Stimulated activated effector memory CD8-positive, alpha-beta T cell treated with anti-CD3 and anti-CD28 coated beads, Interleukin-12 subunit alpha, Interleukin-12 subunit beta, amount 100 ng/mL, for 72 hours (primary cell): ENCODE measurements at regions not wholly inside any gene's neighbourhood (a gene's known extent, or its start where the extent isn't known, plus 50 kb on each side); places are given as distances from the start of the nearest gene placed in this dataset.

Experiments
- ATAC-seq: fragments of 150-1000 bp; cut with Tn5 transposase; 2 replicates; pipeline ENCODE4 v1.10.0; 2021
- DNase-seq, 2 donors: peaks; one replicate each; pipeline ENCODE4 v3.0.0; 2021 to 2022; ENCODE audit warnings: low spot score in 2 of 2
- H3K27ac Mint-ChIP-seq: one replicate; pipeline ENCODE4 v1.8.0; 2022; ENCODE audit warnings: mild to moderate bottlenecking, mixed read lengths
- H3K36me3 Mint-ChIP-seq: one replicate; pipeline ENCODE4 v1.8.0; 2022; ENCODE audit warnings: mild to moderate bottlenecking, mixed read lengths
- H3K4me1 Mint-ChIP-seq: one replicate; pipeline ENCODE4 v1.8.0; 2022; ENCODE audit warnings: mixed read lengths
- H3K4me3 Mint-ChIP-seq: one replicate; pipeline ENCODE4 v1.8.0; 2022; ENCODE audit warnings: mild to moderate bottlenecking, mixed read lengths
- H3K9me3 Mint-ChIP-seq: one replicate; pipeline ENCODE4 v1.8.0; 2022; ENCODE audit warnings: mixed read lengths

DNA sequence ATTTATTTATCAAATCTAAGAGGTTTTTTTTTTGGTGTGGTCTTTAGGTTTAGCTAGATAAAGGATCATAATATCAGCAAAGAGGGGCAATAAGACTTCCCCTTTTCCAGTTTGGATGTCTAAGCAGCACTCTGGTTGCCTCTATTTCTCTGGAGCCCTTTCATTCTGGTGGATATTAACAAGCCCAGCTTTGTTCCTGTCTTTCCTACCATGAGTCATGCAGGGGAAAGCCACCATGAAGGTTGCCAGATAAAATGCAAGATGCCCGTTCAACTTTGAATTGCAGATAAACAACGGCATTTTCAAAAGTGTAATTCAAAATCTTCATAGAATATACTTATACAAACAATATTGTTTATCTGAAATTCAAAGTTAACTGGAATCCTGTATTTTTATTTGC, 143.6 kb downstream of the ADAMTS15 start:
- H3K27ac Mint-ChIP-seq, result no peak overlapping the region
- H3K36me3 Mint-ChIP-seq, result no peaks in the 10 kb centered on the region
- no peaks in the 10 kb centered on the region for H3K9me3 Mint-ChIP-seq
- ATAC-seq, result no peak
- no peak for DNase-seq
- H3K4me3 Mint-ChIP-seq, result no peak overlapping the region
- no peaks in the 10 kb centered on the region for H3K4me1 Mint-ChIP-seq

GRCh38 chr11:130593064-130593463, 144.6 kb downstream of the ADAMTS15 start:
- Mint-ChIP-seq H3K27ac (no peak overlapping the region), H3K4me3 (no peak overlapping the region), H3K36me3 (no peaks in the 10 kb centered on the region), H3K9me3 (no peaks in the 10 kb centered on the region), H3K4me1 (no peaks in the 10 kb centered on the region)
- no peak for DNase-seq
- ATAC-seq, result no peak

DNA sequence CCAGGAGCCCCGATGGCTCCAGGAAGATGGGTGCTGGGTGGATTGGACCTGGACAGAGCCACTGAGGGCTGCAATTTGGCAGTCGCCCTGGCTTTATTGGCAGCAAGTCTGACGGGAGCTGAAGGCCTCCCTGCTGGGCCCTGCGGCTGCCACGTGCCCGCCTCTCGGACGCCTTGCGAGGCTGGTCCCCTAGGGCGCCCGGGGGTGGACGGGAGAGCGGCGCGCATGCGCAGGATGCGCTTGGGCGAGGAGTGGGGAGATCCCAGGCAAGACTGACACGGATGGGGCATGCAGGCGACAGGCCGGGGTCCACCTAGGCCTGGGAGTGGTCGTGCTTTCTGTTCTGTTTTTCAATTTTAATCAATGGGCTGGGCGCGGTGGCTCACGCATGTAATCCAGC, 150.0 kb downstream of the ADAMTS15 start:
- Mint-ChIP-seq H3K27ac (no peak overlapping the region), H3K36me3 (no peaks in the 10 kb centered on the region), H3K4me1 (no peaks in the 10 kb centered on the region), H3K4me3 (no peak overlapping the region), H3K9me3 (no peaks in the 10 kb centered on the region)
- DNase-seq (no peak), ATAC-seq (no peak)

DNA sequence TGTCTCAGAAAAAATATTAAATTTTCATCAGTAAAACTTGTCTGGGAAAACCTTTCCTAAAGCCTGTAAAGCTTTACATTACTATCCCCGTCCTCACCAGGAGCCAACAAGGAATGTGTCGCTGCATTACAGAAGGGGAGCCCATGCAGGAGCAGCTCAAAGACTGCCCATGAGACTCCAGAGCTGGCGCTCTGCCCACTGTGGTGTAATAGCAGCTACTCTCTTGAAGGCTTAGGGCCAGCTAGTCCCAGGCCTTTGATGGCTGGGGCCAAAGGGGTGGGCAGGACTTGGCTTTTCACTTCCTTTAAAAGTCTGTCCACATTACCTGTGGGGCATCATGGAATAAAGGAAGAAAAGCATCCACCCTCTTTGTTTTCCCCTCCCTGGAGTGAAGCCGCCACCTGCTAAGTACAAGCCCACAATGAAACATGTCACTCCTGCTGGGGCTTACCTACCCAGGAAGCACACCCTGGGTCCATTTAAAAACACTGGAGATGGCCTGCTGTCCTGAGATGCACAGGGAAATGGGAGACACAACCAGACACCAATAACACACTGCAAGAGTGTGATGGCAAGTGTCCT, 150.7 kb downstream of the ADAMTS15 start:
- Mint-ChIP-seq H3K4me3 (no peak overlapping the region), H3K9me3 (no peaks in the 10 kb centered on the region), H3K27ac (no peak overlapping the region), H3K4me1 (no peaks in the 10 kb centered on the region), H3K36me3 (no peaks in the 10 kb centered on the region)
- DNase-seq (no peak), ATAC-seq (no peak)

GRCh38 chr11:130600139-130600538, 151.7 kb downstream of the ADAMTS15 start:
- no peak overlapping the region for H3K27ac Mint-ChIP-seq
- no peak for DNase-seq
- no peaks in the 10 kb centered on the region for H3K9me3 Mint-ChIP-seq
- H3K36me3 Mint-ChIP-seq, result no peaks in the 10 kb centered on the region
- no peak for ATAC-seq
- no peak overlapping the region for H3K4me3 Mint-ChIP-seq
- H3K4me1 Mint-ChIP-seq, result no peaks in the 10 kb centered on the region

DNA sequence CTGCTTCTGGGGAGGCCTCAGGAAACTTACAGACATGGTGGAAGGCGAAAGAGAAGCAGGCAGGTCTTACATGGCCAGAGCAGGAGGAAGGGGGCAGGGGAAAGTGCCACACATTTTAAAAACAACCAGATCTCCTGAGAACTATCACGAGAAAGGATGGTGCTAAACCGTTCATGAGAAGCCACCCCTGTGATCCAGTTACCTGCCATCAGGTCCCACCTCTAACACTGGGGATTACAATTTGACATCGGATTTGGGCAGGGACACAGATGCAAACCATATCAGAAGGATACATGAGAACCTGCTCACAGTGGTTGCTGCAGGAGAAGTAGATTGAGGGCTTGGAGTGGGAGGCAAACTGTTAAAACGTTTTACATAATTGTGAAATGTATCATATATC, 152.2 kb downstream of the ADAMTS15 start:
- H3K4me1 Mint-ChIP-seq, result no peaks in the 10 kb centered on the region
- DNase-seq, result no peak
- ATAC-seq, result no peak
- H3K27ac Mint-ChIP-seq, result no peak overlapping the region
- no peaks in the 10 kb centered on the region for H3K36me3 Mint-ChIP-seq
- H3K9me3 Mint-ChIP-seq, result no peaks in the 10 kb centered on the region
- H3K4me3 Mint-ChIP-seq, result no peak overlapping the region

GRCh38 chr11:130601141-130601540, 152.7 kb downstream of the ADAMTS15 start:
- DNase-seq, result no peak
- ATAC-seq, result no peak
- Mint-ChIP-seq H3K36me3 (no peaks in the 10 kb centered on the region), H3K9me3 (no peaks in the 10 kb centered on the region), H3K4me3 (no peak overlapping the region), H3K27ac (no peak overlapping the region), H3K4me1 (no peaks in the 10 kb centered on the region)

DNA sequence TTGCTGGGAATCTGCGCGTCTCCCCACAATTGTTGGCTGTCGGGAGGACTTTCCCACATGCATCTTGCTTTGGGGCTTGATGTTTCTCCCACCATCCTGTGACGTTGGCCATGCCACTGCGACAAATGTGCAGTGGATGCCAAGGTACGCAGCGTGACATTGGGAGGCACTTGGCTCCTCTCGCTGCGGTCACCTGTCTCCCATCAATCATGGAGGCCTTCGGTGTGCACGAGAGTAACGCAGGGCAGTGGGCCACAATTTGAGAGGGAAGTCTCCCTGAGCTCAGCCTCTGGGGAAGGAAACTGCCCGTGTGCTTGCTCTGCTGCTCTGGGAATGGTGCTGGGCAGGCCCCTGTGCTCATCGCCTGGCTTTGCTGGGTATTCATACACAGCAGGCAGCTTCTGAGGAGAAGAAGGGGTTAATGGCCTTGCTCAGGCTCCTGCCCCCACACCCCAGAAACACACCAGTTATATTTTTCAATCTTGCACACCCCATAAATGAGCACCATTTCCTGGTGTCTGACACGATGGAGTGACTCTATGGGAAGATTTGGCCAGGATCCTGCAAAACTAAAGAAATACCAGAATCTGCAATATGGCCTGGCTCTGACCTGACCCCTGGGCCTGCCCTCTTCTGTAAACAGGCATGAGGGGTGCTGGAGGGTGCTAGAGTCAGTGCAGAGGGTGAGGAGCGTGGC, 153.5 kb downstream of the ADAMTS15 start:
- DNase-seq (no peak), ATAC-seq (no peak)
- H3K9me3 Mint-ChIP-seq, result no peaks in the 10 kb centered on the region
- H3K4me3 Mint-ChIP-seq, result no peak overlapping the region
- H3K4me1 Mint-ChIP-seq, result no peaks in the 10 kb centered on the region
- no peaks in the 10 kb centered on the region for H3K36me3 Mint-ChIP-seq
- H3K27ac Mint-ChIP-seq, result no peak overlapping the region

- H3K4me3 Mint-ChIP-seq, result no peak overlapping the region
- no peak overlapping the region for H3K27ac Mint-ChIP-seq
- no peaks in the 10 kb centered on the region for H3K9me3 Mint-ChIP-seq
- no peaks in the 10 kb centered on the region for H3K4me1 Mint-ChIP-seq
- no peak for ATAC-seq
- no peaks in the 10 kb centered on the region for H3K36me3 Mint-ChIP-seq
- DNase-seq, result no peak
Observed at GRCh38 chr11:130602641-130603334, 154.3 kb downstream of the ADAMTS15 start.

DNA sequence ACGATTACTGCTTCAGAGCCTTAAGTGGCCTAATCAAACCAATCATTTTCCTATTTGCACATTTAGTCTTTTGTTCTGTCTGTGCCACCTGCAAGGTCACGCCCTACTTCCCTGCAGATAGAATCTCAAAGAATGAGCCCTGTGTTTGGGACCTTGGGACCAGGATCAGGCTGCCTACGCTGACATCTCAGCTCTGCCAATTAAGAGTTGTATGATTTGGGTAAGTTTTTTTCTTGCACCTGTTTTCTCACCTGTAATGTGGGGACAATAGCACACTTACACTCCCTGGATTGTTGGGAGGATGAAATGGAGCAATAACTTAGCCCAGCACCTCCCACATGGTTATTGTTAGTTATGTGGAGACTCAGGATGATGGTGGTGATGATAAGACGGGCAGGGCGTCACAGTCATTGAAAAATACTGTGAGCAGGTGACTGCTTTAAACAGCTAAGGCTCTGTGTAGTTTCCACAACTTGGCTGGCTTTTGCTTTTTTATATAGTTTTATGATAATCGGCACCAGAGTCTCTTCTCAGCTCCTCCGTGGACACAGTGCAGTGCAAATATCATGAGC, 155.0 kb downstream of the ADAMTS15 start:
- DNase-seq (no peak), ATAC-seq (no peak)
- Mint-ChIP-seq H3K4me1 (no peaks in the 10 kb centered on the region), H3K36me3 (no peaks in the 10 kb centered on the region), H3K9me3 (no peaks in the 10 kb centered on the region), H3K4me3 (no peak overlapping the region), H3K27ac (no peak overlapping the region)

GRCh38 chr11:130604606-130605005, 156.2 kb downstream of the ADAMTS15 start:
- Mint-ChIP-seq H3K36me3 (no peaks in the 10 kb centered on the region), H3K4me1 (no peaks in the 10 kb centered on the region), H3K4me3 (no peak overlapping the region), H3K27ac (no peak overlapping the region), H3K9me3 (no peaks in the 10 kb centered on the region)
- ATAC-seq (no peak), DNase-seq (no peak)

DNA sequence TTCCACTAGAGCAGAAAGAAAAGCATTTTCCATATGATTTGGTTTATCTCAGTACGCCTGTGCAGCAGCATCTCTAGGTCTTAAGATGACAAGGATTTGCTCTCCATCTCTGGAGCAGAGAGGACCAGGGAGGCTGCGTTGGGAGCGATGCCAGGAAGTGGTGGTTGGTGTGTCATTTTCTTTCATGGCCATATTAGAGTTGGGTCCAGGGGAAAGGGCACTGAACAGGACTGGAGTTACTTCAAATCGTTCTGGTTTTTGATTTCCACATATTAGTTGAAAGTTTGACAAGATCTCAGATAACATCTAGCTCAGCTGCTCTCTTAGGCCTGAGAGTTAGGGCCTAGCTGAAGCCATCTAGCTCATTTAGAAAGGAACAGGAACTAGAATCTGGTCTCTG, 157.7 kb downstream of the ADAMTS15 start:
- Mint-ChIP-seq H3K4me1 (no peaks in the 10 kb centered on the region), H3K9me3 (no peaks in the 10 kb centered on the region), H3K27ac (no peak overlapping the region), H3K4me3 (no peak overlapping the region), H3K36me3 (no peaks in the 10 kb centered on the region)
- DNase-seq, result no peak
- ATAC-seq, result no peak

DNA sequence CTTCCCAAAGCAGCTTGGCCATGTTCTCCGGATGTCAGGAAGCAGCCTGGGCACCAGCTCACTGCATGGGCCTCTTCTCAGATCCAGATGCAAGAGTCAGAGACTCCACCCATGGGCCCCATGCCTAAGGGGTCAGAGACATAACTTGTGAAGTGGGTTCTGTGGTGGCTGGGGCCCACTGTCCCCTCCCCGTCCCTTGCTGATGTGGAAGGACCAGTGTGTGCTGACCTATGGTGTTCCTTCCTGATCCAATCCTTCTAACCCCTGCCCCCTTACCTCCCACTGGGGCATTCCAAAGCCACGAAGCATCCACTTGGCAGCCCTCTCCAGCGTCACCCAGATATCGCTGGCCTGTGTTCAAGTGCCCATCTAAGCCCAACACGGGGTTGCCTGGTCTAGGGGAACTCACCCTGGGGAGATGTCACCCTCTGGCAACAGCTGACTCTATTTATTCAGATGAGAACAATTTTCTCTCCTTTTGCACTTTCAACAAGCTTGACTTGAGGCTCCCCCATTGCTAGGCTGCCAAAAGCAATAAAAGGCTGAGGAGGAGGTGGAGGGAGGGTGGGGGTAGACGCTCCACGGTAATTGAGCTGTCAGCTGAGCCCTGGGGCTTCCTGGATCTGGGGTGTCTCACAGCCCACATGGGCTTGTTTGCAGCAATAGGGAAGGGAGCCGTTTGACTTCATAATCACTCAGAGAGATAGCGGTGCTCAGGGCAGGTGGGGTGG, 158.5 kb downstream of the ADAMTS15 start:
- ATAC-seq (no peak), DNase-seq (no peak)
- no peaks in the 10 kb centered on the region for H3K4me1 Mint-ChIP-seq
- H3K4me3 Mint-ChIP-seq, result no peak overlapping the region
- no peak overlapping the region for H3K27ac Mint-ChIP-seq
- H3K9me3 Mint-ChIP-seq, result no peaks in the 10 kb centered on the region
- H3K36me3 Mint-ChIP-seq, result no peaks in the 10 kb centered on the region

- H3K4me1 Mint-ChIP-seq, result no peaks in the 10 kb centered on the region
- H3K27ac Mint-ChIP-seq, result no peak overlapping the region
- ATAC-seq (no peak), DNase-seq (no peak)
- H3K9me3 Mint-ChIP-seq, result no peaks in the 10 kb centered on the region
- H3K4me3 Mint-ChIP-seq, result no peak overlapping the region
- H3K36me3 Mint-ChIP-seq, result no peaks in the 10 kb centered on the region
Observed at GRCh38 chr11:130608287-130608686, 159.8 kb downstream of the ADAMTS15 start.
